AG09319 (cell line): ENCODE measurements at regions not wholly inside any gene's neighbourhood (a gene's known extent, or its start where the extent isn't known, plus 50 kb on each side); places are given as distances from the start of the nearest gene placed in this dataset.

ENCODE experiments used
- DNase-seq: peaks from one replicate; pipeline ENCODE4 v3.0.0-alpha.2; 2010; ENCODE audit warnings: low read depth; ENCODE audit errors: extremely low read depth
- TF ChIP-seq, protein P1 (sequence below): IDR thresholded peaks from 2 replicates; pipeline ENCODE4 v1.5.1; 2011; ENCODE audit warnings: low read depth, mild to moderate bottlenecking, inconsistent platforms, low read length, moderate library complexity

- DNase-seq: no peak
- TF ChIP-seq, protein P1, sequence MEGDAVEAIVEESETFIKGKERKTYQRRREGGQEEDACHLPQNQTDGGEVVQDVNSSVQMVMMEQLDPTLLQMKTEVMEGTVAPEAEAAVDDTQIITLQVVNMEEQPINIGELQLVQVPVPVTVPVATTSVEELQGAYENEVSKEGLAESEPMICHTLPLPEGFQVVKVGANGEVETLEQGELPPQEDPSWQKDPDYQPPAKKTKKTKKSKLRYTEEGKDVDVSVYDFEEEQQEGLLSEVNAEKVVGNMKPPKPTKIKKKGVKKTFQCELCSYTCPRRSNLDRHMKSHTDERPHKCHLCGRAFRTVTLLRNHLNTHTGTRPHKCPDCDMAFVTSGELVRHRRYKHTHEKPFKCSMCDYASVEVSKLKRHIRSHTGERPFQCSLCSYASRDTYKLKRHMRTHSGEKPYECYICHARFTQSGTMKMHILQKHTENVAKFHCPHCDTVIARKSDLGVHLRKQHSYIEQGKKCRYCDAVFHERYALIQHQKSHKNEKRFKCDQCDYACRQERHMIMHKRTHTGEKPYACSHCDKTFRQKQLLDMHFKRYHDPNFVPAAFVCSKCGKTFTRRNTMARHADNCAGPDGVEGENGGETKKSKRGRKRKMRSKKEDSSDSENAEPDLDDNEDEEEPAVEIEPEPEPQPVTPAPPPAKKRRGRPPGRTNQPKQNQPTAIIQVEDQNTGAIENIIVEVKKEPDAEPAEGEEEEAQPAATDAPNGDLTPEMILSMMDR: no peak
Observed at GRCh38 chr5:117888688-117889087, 1099.7 kb downstream of the DTWD2 start.

DNA sequence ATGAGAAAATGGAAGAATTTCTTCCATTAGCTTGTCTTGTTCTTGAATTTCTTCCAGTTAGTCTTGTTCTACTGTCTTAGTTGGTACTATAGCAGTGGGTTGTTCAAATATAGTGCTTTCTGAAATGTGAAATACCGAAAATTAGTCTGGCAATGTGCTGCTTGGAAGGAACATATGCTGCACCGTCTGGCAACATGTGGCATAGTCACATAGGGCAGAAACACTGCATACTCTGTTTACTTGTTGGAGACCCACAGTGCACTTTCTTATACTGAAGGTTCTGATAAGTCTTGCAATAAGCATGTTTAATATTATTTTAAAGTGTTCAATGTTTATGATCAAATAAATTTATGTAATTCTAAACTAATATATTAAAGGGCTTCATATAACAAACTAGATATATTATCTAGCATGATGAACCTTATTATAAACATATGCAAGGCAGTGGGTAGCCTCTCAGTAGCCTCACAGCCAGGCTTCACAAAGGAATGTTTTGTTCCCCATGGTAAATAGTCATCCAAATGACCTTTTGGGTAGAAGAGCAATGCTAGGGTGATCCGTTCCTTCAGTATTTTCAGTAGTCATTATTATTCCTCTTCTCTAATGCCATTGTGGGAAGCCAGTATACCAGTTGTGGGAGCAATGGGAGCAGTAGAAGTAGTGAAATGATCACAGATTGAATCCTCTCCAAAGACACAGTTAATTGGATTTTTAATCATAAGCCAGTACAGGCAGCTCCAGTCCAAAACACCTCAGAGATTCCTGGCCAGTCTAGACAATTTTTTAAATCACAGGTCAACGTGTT, 1106.7 kb downstream of the DTWD2 start:
- no peak for DNase-seq
- TF ChIP-seq, protein P1: no peak

GRCh38 chr5:117880932-117881331, 1107.4 kb downstream of the DTWD2 start:
- TF ChIP-seq, protein P1: no peak
- no peak for DNase-seq

GRCh38 chr5:117877731-117878130, 1110.6 kb downstream of the DTWD2 start:
- TF ChIP-seq, protein P1: no peak

GRCh38 chr5:117872798-117873368, 1115.5 kb downstream of the DTWD2 start:
- DNase-seq: no peak
- TF ChIP-seq, protein P1: no peak

More at GRCh38 chr5:117877731-117878130, 1110.6 kb downstream of the DTWD2 start:
- no peak for DNase-seq

DNA sequence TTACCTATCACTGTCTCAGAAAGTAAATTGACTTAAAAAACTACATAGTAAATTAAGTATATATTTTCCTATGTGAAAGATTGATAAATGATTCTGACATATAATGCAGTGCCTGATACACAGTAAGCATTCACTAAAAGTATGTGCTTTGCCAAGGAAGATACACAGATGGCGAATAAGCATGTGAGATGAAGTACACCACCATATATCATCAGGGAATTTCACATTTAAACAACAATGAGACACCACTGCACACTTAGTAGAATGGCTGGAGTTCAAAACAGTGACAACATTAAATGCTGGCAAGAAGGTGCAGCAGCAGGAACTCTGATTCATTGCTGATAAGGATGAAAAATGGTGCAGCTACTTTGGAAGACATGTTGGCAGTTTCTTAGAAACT, 1118.8 kb downstream of the DTWD2 start:
- DNase-seq: no peak
- TF ChIP-seq, protein P1: no peak

- DNase-seq: no peak
- TF ChIP-seq, protein P1: no peak
Observed at GRCh38 chr5:117863586-117864296, 1124.6 kb downstream of the DTWD2 start.
